Aorta (tissue), 5 donors: ENCODE measurements at regions not wholly inside any gene's neighbourhood (a gene's known extent, or its start where the extent isn't known, plus 50 kb on each side); places are given as distances from the start of the nearest gene placed in this dataset.

Source experiments
- ATAC-seq: fragments of 200-7000 bp; cut with Tn5 transposase; one replicate; pipeline ENCODE4 v1.9.1; 2022; ENCODE audit warnings: moderate library complexity; ENCODE audit not compliant: low FRiP score
- DNase-seq, 2 donors: peaks; one replicate each; pipeline ENCODE4 v3.0.0-alpha.2; 2020
- H3K27ac ChIP-seq, 2 donors: one replicate each; pipeline ENCODE4 v1.5.1; 2013; ENCODE audit warnings: low read length in 2 of 2, mild to moderate bottlenecking in 2 of 2, moderate library complexity in 2 of 2, control low read depth in 1 of 2, inconsistent platforms in 1 of 2, low read depth in 1 of 2
- H3K27me3 ChIP-seq, 2 donors: one replicate each; pipeline ENCODE4 v1.6.1; 2013; ENCODE audit warnings: control low read depth in 1 of 2, low read length in 1 of 2, mild to moderate bottlenecking in 1 of 2, moderate library complexity in 1 of 2; ENCODE audit not compliant: insufficient read depth in 2 of 2, control insufficient read depth in 1 of 2
- H3K36me3 ChIP-seq, 2 donors: one replicate each; pipeline ENCODE4 v1.6.1; 2013; ENCODE audit warnings: control low read depth in 1 of 2, low read length in 1 of 2, mild to moderate bottlenecking in 1 of 2; ENCODE audit not compliant: insufficient read depth in 2 of 2, control insufficient read depth in 1 of 2
- H3K4me1 ChIP-seq, 2 donors: one replicate each; pipeline ENCODE4 v1.6.1; 2013; ENCODE audit warnings: low read length in 2 of 2, control low read depth in 1 of 2, mild to moderate bottlenecking in 1 of 2, moderate library complexity in 1 of 2; ENCODE audit not compliant: insufficient read depth in 2 of 2, control insufficient read depth in 1 of 2
- H3K4me3 ChIP-seq, 2 donors: one replicate each; pipeline ENCODE4 v1.5.1; 2013; ENCODE audit warnings: low read length in 2 of 2, control low read depth in 1 of 2, mild to moderate bottlenecking in 1 of 2
- H3K9me3 ChIP-seq: one replicate; pipeline ENCODE4 v1.6.1; 2013; ENCODE audit warnings: mild to moderate bottlenecking, low read length; ENCODE audit not compliant: control insufficient read depth
- WGBS, 2 donors: extraction: QIAGEN DNeasy Blood & Tissue Kit; methylation state at CpG; one replicate each; pipeline ENCODE4 v1.1.7; 2013; 5-methylcytosine and 5-hydroxymethylcytosine counted together
- intact Hi-C, 2 donors: fragments of 100-400 bp; cut with DNase I; formaldehyde crosslinking; loops; one replicate each; pipeline versions ENCODE4 v1.14.2 to v1.15.0; 2022
- donor health status: healthy with polysubstance abuse.
- donor health status: Bipolar disorder and iron deficiency.
- donor health status: DM: no; HTN: no; CAD: no.
- donor health status: DM: no; HTN: no; CAD: no.
- donor health status: DM: yes; HTN: yes; CAD: no.

DNA sequence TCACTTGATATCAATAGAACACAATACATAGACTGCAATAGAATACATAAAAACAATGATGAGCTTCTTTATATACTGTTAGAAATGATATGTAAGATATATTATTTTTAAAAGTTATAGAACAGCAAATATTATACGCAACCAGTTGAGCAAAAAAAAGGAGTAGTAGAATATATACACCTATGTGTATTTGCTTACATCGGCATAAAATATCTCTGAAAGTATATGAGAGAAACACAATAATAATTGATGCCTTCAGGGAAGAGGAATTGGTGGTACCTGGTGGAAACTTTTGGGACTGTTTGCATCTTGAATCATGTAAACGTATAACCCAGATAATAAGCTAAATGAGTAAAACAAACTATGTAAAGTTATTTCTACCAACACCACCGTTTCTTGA, 418.4 kb upstream of the DCN start:
- no peak for DNase-seq
- intact Hi-C loops, result no loop called here
- no peaks in the 10 kb centered on the region for H3K36me3 ChIP-seq
- 78 to 79% methylated on average over 4 of the region's 4 CpGs for WGBS, 2 donors
- H3K27me3 ChIP-seq, result no peaks in the 10 kb centered on the region
- H3K27ac ChIP-seq, result no peak overlapping the region
- H3K4me1 ChIP-seq, result no peaks in the 10 kb centered on the region
- no peak for ATAC-seq
- H3K4me3 ChIP-seq, result no peak overlapping the region
- peaks cover 3% of the 10 kb centered on the region for H3K9me3 ChIP-seq

DNA sequence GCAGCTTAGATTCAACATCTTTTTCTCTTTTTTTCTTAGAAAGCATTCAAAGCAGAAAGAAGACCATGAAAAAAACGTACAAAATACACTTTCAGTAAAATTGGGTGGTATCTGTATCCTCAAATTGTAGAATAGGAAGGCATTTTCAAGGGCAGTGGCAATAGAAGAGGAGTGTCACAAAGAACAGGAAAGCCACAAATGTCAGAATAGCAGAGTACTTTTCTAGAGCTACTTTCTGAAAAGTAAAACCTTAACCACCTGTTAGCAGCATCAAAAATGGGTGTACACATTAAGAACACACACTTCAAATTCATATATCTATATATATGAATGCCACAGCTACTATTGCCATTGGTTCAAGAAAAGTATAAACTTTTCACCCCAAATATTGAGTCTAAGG, 412.1 kb upstream of the DCN start:
- intact Hi-C loops, result no loop called here
- Histone ChIP-seq H3K4me1 (no peaks in the 10 kb centered on the region), H3K27ac (no peak overlapping the region), H3K27me3 (no peaks in the 10 kb centered on the region), H3K4me3 (no peak overlapping the region), H3K9me3 (peaks cover 3% of the 10 kb centered on the region), H3K36me3 (no peaks in the 10 kb centered on the region)
- ATAC-seq (no peak), DNase-seq (no peak)
- 63 to 66% methylated on average over 1 of the region's 1 CpG for WGBS, 2 donors

DNA sequence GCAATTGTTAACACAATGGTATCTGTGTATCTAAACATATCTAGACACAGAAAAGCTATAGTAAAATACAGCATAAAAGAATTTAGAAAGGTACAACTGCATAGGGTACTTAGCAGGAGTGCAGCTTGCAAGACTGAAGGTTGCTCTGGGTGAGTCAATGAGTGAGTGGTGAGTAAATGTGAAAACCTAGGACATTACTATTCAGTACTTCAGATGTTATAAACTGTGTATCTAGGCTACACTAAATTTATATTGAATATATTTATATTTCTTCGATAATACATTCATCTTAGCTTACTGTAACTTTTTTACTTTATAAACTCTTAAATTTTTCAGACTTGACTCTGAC, 409.0 kb upstream of the DCN start:
- no peak overlapping the region for H3K27ac ChIP-seq
- intact Hi-C loops, result no loop called here
- H3K27me3 ChIP-seq, result no peaks in the 10 kb centered on the region
- H3K4me1 ChIP-seq, result no peaks in the 10 kb centered on the region
- no peaks in the 10 kb centered on the region for H3K9me3 ChIP-seq
- no peak for ATAC-seq
- no peak overlapping the region for H3K4me3 ChIP-seq
- no peaks in the 10 kb centered on the region for H3K36me3 ChIP-seq
- no peak for DNase-seq
- WGBS, 2 donors, result 0 to 39% methylated on average over 1 of the region's 1 CpG

DNA sequence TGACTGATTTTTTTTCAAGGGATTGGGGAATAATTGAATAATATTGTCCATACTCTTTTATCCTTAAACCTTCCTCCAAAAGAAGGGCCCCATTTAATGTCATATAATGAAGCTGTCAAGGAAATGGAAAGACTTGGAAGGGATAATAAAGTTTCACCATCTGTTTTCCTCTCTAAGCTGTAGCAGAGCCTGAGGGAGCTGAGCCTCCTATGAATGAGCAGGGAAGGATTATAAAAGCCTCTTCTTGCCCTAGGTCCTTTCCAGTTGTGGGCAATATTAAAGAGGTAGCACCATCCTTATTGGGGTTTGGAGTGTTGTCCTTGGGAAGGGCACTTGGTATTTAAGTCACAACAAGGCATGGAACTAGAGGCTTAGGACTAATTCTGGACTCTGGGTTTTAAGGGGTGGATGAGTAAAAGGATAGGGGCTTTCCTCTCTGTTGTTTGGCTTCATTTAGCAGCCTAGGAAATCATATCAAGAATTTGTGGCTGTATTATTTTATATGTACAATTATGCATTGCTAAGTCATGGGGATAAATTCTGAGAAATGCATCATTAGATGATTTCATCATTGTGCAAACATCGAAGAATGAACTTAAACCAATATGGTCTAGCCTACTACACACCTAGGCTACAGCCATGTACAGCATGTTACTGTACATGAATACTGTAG, 408.5 kb upstream of the DCN start:
- Histone ChIP-seq H3K4me1 (no peaks in the 10 kb centered on the region), H3K27me3 (no peaks in the 10 kb centered on the region), H3K36me3 (no peaks in the 10 kb centered on the region), H3K4me3 (no peak overlapping the region), H3K9me3 (peaks cover under 1% of the 10 kb centered on the region), H3K27ac (no peak overlapping the region)
- ATAC-seq, result no peak
- WGBS, 2 donors, result 95 to 97% methylated on average over 1 of the region's 1 CpG
- no peak for DNase-seq
- intact Hi-C loops, result no loop called here

DNA sequence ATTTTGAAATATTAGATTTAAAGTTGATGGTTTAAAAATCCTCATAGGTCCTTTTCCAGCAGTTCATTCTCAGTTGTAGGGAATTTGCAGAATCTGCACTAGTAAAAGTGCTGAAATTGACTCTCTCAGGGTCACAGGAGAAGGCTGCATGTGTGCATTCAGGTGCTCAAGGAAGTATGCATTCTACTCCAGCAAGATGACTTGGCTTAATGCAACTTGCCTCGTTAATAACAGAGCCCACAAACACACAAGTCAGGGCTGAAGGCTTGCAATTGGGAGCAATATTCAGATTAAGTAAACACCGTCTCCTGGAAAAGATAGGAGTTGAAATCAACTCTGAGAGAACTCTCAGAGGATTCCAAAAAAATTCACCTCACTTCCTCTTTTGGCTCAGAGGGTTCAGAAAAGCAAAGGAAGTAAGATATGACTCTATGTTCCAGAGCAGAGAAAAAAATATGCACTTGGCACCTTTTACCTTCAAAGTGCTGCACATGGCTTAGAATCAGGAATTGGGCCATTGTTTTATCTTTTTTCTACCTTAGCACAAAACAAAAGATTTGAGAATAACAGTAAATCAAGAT, 406.3 kb upstream of the DCN start:
- Histone ChIP-seq H3K36me3 (no peaks in the 10 kb centered on the region), H3K27me3 (no peaks in the 10 kb centered on the region), H3K9me3 (peaks cover 2% of the 10 kb centered on the region), H3K4me3 (no peak overlapping the region), H3K27ac (no peak overlapping the region), H3K4me1 (no peaks in the 10 kb centered on the region)
- intact Hi-C loops, result no loop called here
- 51 to 54% methylated on average over 2 of the region's 2 CpGs for WGBS, 2 donors
- DNase-seq (no peak), ATAC-seq (no peak)

DNA sequence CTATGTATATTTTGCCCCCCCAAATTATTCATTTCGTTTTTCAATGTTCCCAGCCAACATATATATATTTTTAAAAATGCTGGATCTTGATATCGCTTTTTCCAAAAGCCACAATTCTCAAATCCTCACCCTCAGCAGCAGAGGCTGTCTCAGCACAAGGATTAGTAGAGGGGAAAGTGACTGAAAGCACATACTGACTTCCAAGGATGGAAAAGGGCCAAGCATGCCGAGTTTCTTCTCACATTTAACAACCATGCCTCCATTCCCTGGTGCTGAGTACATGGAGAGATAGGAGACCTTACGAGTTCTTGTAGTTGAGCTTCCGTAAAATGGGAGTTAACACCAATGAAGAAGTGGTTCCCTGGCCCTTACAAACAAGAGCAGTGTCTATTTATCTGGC, 403.4 kb upstream of the DCN start:
- intact Hi-C loops, result no loop called here
- DNase-seq (no peak), ATAC-seq (no peak)
- 64 to 66% methylated on average over 5 of the region's 5 CpGs for WGBS, 2 donors
- Histone ChIP-seq H3K4me3 (no peak overlapping the region), H3K4me1 (no peaks in the 10 kb centered on the region), H3K27ac (no peak overlapping the region), H3K36me3 (no peaks in the 10 kb centered on the region), H3K9me3 (peaks cover 2% of the 10 kb centered on the region), H3K27me3 (no peaks in the 10 kb centered on the region)

DNA sequence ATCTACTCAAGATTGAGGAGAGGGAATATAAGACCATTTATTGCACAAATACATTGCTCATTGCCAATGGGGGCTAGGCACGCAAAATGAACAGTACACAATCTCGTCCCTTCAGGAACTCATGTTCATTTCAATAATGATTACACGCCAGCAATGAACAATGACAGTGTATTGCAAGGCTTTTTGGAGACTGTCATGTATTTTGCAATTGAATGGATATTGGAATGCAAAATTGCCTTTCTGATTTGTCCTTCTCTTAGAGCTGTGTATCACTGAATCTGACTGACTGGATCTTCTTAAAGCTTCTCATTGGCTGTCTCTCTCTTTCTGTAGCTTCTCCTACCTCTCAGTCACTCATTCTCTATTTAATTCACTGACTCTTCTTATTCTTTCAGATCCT, 400.2 kb upstream of the DCN start:
- Histone ChIP-seq H3K27me3 (no peaks in the 10 kb centered on the region), H3K36me3 (no peaks in the 10 kb centered on the region), H3K27ac (no peak overlapping the region), H3K9me3 (peaks cover 2% of the 10 kb centered on the region), H3K4me1 (no peaks in the 10 kb centered on the region), H3K4me3 (no peak overlapping the region)
- intact Hi-C loops, result no loop called here
- no peak for DNase-seq
- WGBS, 2 donors, result 96 to 97% methylated on average over 3 of the region's 3 CpGs
- ATAC-seq, result no peak

DNA sequence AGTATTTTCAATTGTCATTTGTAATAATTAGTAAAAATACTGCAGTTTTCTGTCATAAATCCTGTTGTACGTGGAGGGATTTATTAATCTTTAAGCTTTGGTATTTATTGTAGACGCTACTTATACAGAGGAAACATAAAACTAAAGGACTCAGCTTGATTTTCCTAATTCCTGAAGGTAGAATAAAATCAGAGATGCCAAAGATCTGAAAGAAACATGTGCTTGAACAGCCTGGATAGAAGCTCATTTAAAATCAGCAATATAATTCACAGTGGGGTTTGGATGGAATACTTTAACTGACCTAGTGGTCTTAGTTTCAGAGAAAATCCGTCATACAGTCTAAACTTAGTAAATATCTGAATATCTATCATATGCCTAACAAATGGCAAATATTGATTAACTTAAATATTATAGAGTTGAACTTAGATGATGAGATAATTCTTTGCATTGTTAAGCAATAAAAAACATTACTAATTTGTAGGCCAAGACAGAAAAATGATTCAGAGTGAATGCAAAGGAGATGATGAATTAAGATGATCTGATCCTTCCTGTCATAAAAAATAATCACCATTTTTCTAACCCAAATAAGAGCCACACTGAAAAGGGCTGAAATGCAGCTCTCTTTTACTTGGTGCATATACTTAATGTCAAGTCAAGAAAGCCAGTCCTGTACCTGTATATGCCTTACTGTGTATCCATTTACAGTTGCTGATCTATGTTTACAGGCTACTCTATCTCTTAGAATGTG, 397.1 kb upstream of the DCN start:
- H3K27ac ChIP-seq, result no peak overlapping the region
- no peak overlapping the region for H3K4me3 ChIP-seq
- DNase-seq (no peak), ATAC-seq (no peak)
- 55 to 63% methylated on average over 3 of the region's 3 CpGs for WGBS, 2 donors
- intact Hi-C loops, result loop anchor here (5.0 to 10.0 kb wide), 3 partner anchors 565 to 1068 kb away; partner anchors contain the start of gene BTG1 (in 1 of the 2)
- H3K27me3 ChIP-seq, result no peaks in the 10 kb centered on the region
- no peaks in the 10 kb centered on the region for H3K4me1 ChIP-seq
- H3K9me3 ChIP-seq, result no peaks in the 10 kb centered on the region
- no peaks in the 10 kb centered on the region for H3K36me3 ChIP-seq
